SU-DHL-6 (cell line): ENCODE measurements at regions not wholly inside any gene's neighbourhood (a gene's known extent, or its start where the extent isn't known, plus 50 kb on each side); places are given as distances from the start of the nearest gene placed in this dataset.

ENCODE experiments used
- CTCF ChIP-seq: fragments of 200-600 bp; sonication (generic); IDR thresholded peaks from one replicate; pipeline ENCODE4 v1.5.1; 2017; ENCODE audit warnings: antibody characterized with exemption, mild to moderate bottlenecking, low read length, moderate library complexity; ENCODE audit not compliant: insufficient read depth, poor library complexity, severe bottlenecking
- EZH2phosphoT487 ChIP-seq: fragments of 200-600 bp; sonication (generic), shearing (Covaris generic); conservative IDR thresholded peaks from 2 replicates; pipeline ENCODE4 v1.6.1; 2018; ENCODE audit warnings: mild to moderate bottlenecking, antibody characterized with exemption, low read length, moderate library complexity, mixed read lengths

- TF ChIP-seq CTCF (no peak), EZH2phosphoT487 (no peak)
Observed at GRCh38 chr4:14384824-14385223, 617.5 kb upstream of the CPEB2 start.
